Tibial nerve (tissue), 3 donors: ENCODE measurements at regions not wholly inside any gene's neighbourhood (a gene's known extent, or its start where the extent isn't known, plus 50 kb on each side); places are given as distances from the start of the nearest gene placed in this dataset.

Experiments used
- CTCF ChIP-seq, 5 experiments: fragments of 200-600 bp in 3 of 5; fragments of 450-650 bp in 2 of 5; sonication (generic) in 3 of 5; IDR thresholded peaks; one replicate each; pipeline ENCODE4 v1.5.1; 2016 to 2019; ENCODE audit warnings: antibody characterized with exemption in 5 of 5, mild to moderate bottlenecking in 3 of 5, moderate library complexity in 2 of 5
- POLR2A ChIP-seq, 2 donors: fragments of 450-650 bp; IDR thresholded peaks; one replicate each; pipeline ENCODE4 v1.6.1; 2017; ENCODE audit warnings: antibody characterized with exemption in 2 of 2, mild to moderate bottlenecking in 2 of 2, moderate library complexity in 2 of 2

- TF ChIP-seq CTCF (IDR thresholded peaks at IDR 0.05) (no peak), POLR2A (IDR thresholded peaks at IDR 0.05) (no peak)
Observed at GRCh38 chr7:81606078-81606863, 163.6 kb downstream of the HGF start.
